ENCODE measurements at regions not wholly inside any gene's neighbourhood (a gene's known extent, or its start where the extent isn't known, plus 50 kb on each side); places are given as distances from the start of the nearest gene placed in this dataset.

- in situ Hi-C loops (cut with HindIII; ENCODE audit: low pct_unique_long_range_greater_than_20kb, low sequenced_read_pairs) = no loop called here
- peak; percentile 19 for DNase-seq (ENCODE audit: low read depth, low spot score)
These were observed 310.6 kb upstream of the SPRED2 start for GRCh38 chr2:65742977-65743376.

- no peak for DNase-seq (ENCODE audit: low read depth, low spot score)
- in situ Hi-C loops (cut with HindIII; ENCODE audit: low pct_unique_long_range_greater_than_20kb, low sequenced_read_pairs) = no loop called here
These were observed 307.5 kb upstream of the SPRED2 start for GRCh38 chr2:65739927-65740326.

- in situ Hi-C loops (cut with HindIII; ENCODE audit: low pct_unique_long_range_greater_than_20kb, low sequenced_read_pairs) = no loop called here
- no peak for DNase-seq (ENCODE audit: low read depth, low spot score)
These were observed 305.1 kb upstream of the SPRED2 start for GRCh38 chr2:65737452-65738011.

- no peak for DNase-seq (ENCODE audit: low read depth, low spot score)
- in situ Hi-C loops (cut with HindIII; ENCODE audit: low pct_unique_long_range_greater_than_20kb, low sequenced_read_pairs) = no loop called here
These were observed 299.1 kb upstream of the SPRED2 start for GRCh38 chr2:65731476-65731875.

DNA sequence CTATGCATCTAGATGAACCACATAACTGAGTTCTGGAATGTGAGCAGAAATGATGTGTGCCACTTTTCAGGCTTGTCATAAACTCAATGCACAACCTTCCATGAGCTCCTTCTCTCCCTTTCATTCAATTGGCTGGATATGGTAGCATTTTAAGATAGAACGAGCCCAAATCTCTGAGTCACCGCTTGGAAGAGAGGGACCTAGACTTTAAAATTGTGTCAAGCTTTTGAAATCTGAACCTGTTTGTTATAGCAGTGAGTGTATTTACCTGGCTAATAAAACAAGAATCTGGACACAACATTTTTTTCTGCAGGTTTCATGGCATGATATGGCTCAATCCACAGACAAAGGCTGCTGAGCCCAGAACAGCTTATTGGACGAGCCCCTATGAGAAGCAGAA, 297.8 kb upstream of the SPRED2 start:
- DNase-seq (ENCODE audit: low read depth, low spot score) = no peak
- in situ Hi-C loops (cut with HindIII; ENCODE audit: low pct_unique_long_range_greater_than_20kb, low sequenced_read_pairs) = no loop called here

DNA sequence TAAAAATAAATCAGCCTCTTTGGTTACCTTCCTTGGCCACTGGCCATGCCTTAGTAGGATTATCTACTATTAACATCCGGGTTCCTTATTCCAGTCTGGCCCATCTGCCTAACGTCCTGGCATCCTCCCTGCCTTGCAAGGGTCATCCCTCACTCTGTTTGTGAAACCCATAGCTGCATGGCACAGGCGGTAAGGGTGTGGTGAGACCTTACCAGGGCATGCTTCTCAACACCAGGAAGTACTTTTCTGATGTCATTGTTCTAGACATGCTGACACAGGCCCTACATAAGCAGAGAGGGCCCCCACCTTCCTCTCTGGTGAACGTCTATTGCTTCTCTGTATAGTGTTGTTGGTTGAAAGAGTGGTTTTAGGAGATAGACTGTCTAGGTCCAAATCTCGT, 296.8 kb upstream of the SPRED2 start:
- in situ Hi-C loops (cut with HindIII; ENCODE audit: low pct_unique_long_range_greater_than_20kb, low sequenced_read_pairs) = no loop called here
- no peak for DNase-seq (ENCODE audit: low read depth, low spot score)

GRCh38 chr2:65728477-65729180, 296.2 kb upstream of the SPRED2 start:
- no peak for DNase-seq (ENCODE audit: low read depth, low spot score)
- in situ Hi-C loops (cut with HindIII; ENCODE audit: low pct_unique_long_range_greater_than_20kb, low sequenced_read_pairs) = no loop called here

- in situ Hi-C loops (cut with HindIII; ENCODE audit: low pct_unique_long_range_greater_than_20kb, low sequenced_read_pairs) = no loop called here
- DNase-seq (ENCODE audit: low read depth, low spot score) = no peak
These were observed 295.4 kb upstream of the SPRED2 start for GRCh38 chr2:65727816-65728215.

GRCh38 chr2:65727381-65727780, 295.0 kb upstream of the SPRED2 start:
- DNase-seq (ENCODE audit: low read depth, low spot score) = no peak
- in situ Hi-C loops (cut with HindIII; ENCODE audit: low pct_unique_long_range_greater_than_20kb, low sequenced_read_pairs) = no loop called here

DNA sequence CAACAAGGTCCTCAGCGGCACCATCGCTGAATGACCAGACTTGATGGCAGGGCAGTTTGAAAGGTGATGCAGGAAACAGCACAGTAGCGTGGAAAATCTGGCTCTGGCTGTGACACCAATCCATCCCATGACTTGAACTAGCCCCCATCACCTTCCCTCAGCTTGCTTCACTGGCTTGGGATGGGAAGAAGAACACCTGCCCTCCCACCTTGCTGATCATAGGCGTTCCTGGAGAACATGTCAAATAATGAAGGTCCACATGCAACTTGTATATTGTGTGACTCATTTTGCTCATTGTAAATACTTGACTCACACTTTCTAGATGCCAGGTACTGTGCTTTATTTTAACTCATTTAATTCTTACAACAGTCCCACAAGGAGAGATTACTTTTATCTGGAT, 292.4 kb upstream of the SPRED2 start:
- no peak for DNase-seq (ENCODE audit: low read depth, low spot score)
- in situ Hi-C loops (cut with HindIII; ENCODE audit: low pct_unique_long_range_greater_than_20kb, low sequenced_read_pairs) = no loop called here

- no peak for DNase-seq (ENCODE audit: low read depth, low spot score)
- in situ Hi-C loops (cut with HindIII; ENCODE audit: low pct_unique_long_range_greater_than_20kb, low sequenced_read_pairs) = no loop called here
These were observed 291.9 kb upstream of the SPRED2 start for GRCh38 chr2:65724336-65724735.

DNA sequence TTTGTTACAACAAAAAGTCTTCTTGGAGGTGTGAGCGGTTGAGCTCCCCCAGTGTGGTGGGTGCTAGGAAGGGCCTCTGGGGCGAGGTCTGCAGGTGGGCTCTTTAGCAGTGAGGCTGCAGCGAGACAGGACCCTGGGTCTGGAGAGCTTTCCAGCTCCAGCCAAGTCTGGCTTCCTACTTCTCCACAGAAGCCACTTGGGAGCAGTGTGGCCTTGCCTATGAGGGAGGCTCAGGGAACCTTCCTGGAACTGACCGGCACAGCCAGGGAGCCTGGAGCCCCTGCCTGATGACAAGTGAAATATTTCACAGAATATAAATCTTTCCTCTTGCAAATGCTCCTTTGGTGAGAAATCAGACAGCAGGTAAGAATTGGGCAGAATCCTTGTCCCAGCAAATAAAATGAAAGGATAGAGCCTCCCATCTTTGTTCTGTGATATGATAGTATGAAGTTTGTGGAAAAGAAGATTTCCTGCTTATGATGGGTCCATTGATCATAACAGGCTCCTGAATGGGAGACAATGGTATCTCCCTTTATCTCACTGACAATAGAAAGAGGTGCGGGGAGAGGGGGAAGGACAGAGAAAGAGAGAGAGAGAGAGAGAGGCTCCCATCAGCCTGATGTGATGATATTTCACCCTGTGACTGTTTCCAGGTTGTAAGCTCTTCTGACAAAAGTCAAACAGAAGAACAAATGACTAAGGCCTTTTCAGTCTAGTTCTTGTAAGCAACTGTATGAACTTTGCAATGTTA, 289.8 kb upstream of the SPRED2 start:
- in situ Hi-C loops (cut with HindIII; ENCODE audit: low pct_unique_long_range_greater_than_20kb, low sequenced_read_pairs) = no loop called here
- DNase-seq (ENCODE audit: low read depth, low spot score) = peak; percentile 72

GRCh38 chr2:65716698-65717097, 284.3 kb upstream of the SPRED2 start:
- in situ Hi-C loops (cut with HindIII; ENCODE audit: low pct_unique_long_range_greater_than_20kb, low sequenced_read_pairs) = no loop called here
- DNase-seq (ENCODE audit: low read depth, low spot score) = no peak

DNA sequence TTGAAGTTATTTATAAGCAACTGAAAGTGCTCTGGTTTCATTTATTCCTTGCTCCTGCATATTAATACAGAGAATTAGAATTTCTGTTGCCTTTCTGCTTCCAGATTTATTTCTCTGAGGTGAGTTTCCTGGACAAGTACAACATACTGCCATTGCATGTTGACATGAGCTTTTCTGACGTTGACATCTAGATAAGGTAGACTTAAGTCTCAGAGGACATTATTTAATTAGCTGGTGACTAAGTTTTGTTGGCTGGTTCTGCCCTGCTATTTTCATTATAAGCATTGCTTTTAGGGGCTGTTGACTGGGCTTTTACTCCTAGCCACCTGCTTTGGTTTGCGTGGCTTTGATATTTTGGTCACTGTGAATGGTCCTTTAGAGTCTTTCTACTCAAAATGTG, 282.9 kb upstream of the SPRED2 start:
- no peak for DNase-seq (ENCODE audit: low read depth, low spot score)
- in situ Hi-C loops (cut with HindIII; ENCODE audit: low pct_unique_long_range_greater_than_20kb, low sequenced_read_pairs) = no loop called here

GRCh38 chr2:65714866-65715265, 282.5 kb upstream of the SPRED2 start:
- in situ Hi-C loops (cut with HindIII; ENCODE audit: low pct_unique_long_range_greater_than_20kb, low sequenced_read_pairs) = no loop called here
- no peak for DNase-seq (ENCODE audit: low read depth, low spot score)

DNA sequence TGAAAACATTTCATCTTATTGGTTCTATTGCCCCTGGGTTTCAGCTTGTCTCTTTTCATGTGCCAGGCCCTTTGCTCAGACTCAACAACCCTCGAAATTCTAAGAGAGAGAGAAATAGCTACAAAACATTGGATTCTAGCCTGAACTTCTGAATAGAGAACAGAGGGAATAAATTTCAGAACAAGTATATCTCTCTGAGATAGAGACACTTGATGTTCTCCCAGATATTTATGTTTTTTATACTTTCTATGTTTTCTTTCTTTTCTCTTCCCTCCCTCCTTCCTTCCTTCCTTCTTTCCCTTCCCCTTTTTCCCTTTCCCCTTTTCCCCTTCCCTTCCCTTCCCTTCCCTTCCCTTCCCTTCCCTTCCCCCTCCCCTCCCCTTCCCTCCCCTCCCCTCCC, 279.5 kb upstream of the SPRED2 start:
- no peak for DNase-seq (ENCODE audit: low read depth, low spot score)
- in situ Hi-C loops (cut with HindIII; ENCODE audit: low pct_unique_long_range_greater_than_20kb, low sequenced_read_pairs) = no loop called here

GRCh38 chr2:65710779-65711295, 278.4 kb upstream of the SPRED2 start:
- peak; percentile 53 for DNase-seq (ENCODE audit: low read depth, low spot score)
- in situ Hi-C loops (cut with HindIII; ENCODE audit: low pct_unique_long_range_greater_than_20kb, low sequenced_read_pairs) = no loop called here

- DNase-seq (ENCODE audit: low read depth, low spot score) = no peak
- in situ Hi-C loops (cut with HindIII; ENCODE audit: low pct_unique_long_range_greater_than_20kb, low sequenced_read_pairs) = no loop called here
These were observed 278.0 kb upstream of the SPRED2 start for GRCh38 chr2:65710356-65710755.

- in situ Hi-C loops (cut with HindIII; ENCODE audit: low pct_unique_long_range_greater_than_20kb, low sequenced_read_pairs) = no loop called here
- DNase-seq (ENCODE audit: low read depth, low spot score) = no peak
These were observed 275.7 kb upstream of the SPRED2 start for GRCh38 chr2:65708086-65708485.
